ENCODE measurements at regions not wholly inside any gene's neighbourhood (a gene's known extent, or its start where the extent isn't known, plus 50 kb on each side); places are given as distances from the start of the nearest gene placed in this dataset.
"Not testable (repeated sequence)": the region's sequence is repeated elsewhere in the genome, so short reads cannot be mapped to it uniquely, and the experiment has no call there.

DNA sequence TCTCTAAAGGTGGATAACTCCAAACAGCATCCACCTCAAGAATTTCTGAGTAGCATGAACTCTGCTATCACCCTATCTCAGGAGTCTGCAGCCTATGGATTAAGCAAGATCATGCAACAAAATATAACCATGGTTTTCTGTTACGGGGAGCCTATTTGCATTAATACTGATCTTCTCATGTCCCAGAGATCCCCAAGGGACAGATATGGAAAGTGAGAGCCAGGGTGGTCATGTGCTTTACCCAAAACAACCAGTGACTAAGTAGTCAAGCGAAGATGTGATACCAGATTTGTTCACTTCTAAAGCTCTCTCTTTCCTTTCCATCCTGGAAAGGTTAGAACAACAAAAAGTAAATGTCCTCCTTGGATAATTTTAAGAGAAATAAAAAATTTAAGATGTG is 125.1 kb downstream of the PRRX1 start:
- in situ Hi-C loops (cut with HindIII; ENCODE audit: low pct_unique_long_range_greater_than_20kb, low sequenced_read_pairs), result no loop called here
- DNase-seq (ENCODE audit: low read depth, low spot score), result no peak

- peak; percentile 8 for DNase-seq (ENCODE audit: low read depth, low spot score)
- in situ Hi-C loops (cut with HindIII; ENCODE audit: low pct_unique_long_range_greater_than_20kb, low sequenced_read_pairs), result no loop called here
These were observed 126.2 kb downstream of the PRRX1 start for GRCh38 chr1:170790175-170790574.

DNA sequence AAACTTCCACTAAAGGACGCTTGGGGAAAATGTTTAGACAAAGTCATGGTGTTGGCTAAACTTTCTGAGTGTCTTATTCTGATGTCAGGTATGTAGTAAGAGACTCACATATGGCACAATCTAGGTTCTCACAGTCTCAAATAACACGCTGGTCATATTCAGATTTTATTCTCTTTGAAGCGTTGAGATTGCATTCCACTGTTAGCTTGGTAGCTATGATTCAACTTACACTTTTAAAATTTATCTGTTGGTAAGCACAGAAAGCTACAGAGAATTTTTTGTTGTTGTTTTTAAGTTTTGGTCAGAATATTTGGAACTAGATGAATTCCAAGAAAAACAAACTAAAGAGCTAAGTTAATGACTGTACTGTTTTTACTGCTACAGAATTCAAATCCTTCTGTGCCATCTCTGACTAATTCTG is 126.7 kb downstream of the PRRX1 start:
- DNase-seq (ENCODE audit: low read depth, low spot score), result no peak
- in situ Hi-C loops (cut with HindIII; ENCODE audit: low pct_unique_long_range_greater_than_20kb, low sequenced_read_pairs), result no loop called here

DNA sequence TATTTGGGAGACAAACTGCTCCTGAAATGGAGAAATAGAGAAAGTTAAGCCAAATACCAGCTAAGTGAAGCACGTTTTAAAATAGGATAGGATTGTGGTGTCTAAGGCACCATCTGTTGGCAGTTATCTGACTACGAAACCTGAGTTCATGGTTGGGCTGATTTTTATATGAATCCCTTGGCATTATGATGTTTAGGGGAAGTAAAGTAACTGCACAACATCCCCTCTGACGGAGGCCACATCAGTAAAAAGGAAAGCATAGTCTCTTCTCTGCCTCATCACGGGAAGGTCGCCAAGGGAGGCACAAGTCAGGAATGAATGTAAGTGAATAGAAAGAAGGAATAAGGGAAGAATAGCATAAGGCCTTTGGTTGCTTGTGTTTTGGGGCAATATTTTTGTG is 128.0 kb downstream of the PRRX1 start:
- DNase-seq (ENCODE audit: low read depth, low spot score), result no peak
- in situ Hi-C loops (cut with HindIII; ENCODE audit: low pct_unique_long_range_greater_than_20kb, low sequenced_read_pairs), result no loop called here

GRCh38 chr1:170800265-170800664 is 135.1 kb upstream of the MROH9 start:
- no peak for DNase-seq (ENCODE audit: low read depth, low spot score)
- in situ Hi-C loops (cut with HindIII; ENCODE audit: low pct_unique_long_range_greater_than_20kb, low sequenced_read_pairs), result no loop called here

- DNase-seq (ENCODE audit: low read depth, low spot score), result no peak
- in situ Hi-C loops (cut with HindIII; ENCODE audit: low pct_unique_long_range_greater_than_20kb, low sequenced_read_pairs), result no loop called here
These were observed 134.5 kb upstream of the MROH9 start for GRCh38 chr1:170800812-170801211.

- in situ Hi-C loops (cut with HindIII; ENCODE audit: low pct_unique_long_range_greater_than_20kb, low sequenced_read_pairs), result no loop called here
- no peak for DNase-seq (ENCODE audit: low read depth, low spot score)
These were observed 131.6 kb upstream of the MROH9 start for GRCh38 chr1:170803711-170804110.

DNA sequence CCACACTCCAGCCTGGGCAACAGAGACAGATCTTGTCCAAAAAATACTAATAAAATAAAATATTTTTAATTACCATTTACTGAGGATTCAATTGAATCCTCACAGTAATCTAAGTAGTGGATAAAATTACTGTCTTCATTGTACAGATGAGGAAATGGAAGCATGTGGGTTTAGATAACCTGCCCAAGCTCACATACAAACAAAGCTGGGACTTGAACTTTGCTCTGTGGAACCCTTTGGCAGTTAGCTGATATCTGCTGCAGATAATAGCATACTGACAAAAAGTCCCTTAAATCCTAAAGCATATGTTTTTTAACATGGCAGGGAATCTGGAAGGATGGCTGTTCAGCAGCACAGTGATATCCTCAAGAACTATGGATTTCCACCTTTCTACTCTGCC is 130.9 kb upstream of the MROH9 start:
- in situ Hi-C loops (cut with HindIII; ENCODE audit: low pct_unique_long_range_greater_than_20kb, low sequenced_read_pairs), result no loop called here
- no peak for DNase-seq (ENCODE audit: low read depth, low spot score)

DNA sequence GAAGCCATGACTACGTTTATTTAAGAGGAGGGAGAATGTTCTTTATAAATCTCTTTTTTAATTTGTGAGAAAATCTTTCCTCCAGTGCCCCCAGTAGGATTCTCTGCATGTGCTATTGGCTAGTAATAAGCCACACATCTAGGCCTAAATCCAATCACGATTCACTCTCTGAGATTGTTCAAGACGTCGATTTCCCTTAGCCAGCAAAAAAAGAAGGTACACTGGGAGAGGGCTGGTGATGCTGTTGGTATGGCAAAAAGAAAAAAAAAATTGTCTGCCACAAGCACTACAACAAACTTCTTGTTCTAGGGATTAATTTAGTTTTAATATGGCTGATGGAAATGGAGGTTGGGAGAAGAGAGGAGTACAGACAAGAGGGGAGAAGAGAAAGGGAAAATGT is 130.5 kb upstream of the MROH9 start:
- in situ Hi-C loops (cut with HindIII; ENCODE audit: low pct_unique_long_range_greater_than_20kb, low sequenced_read_pairs), result no loop called here
- no peak for DNase-seq (ENCODE audit: low read depth, low spot score)

- in situ Hi-C loops (cut with HindIII; ENCODE audit: low pct_unique_long_range_greater_than_20kb, low sequenced_read_pairs), result no loop called here
- no peak for DNase-seq (ENCODE audit: low read depth, low spot score)
These were observed 128.4 kb upstream of the MROH9 start for GRCh38 chr1:170806961-170807360.

- DNase-seq (ENCODE audit: low read depth, low spot score), result peak; percentile 74
- in situ Hi-C loops (cut with HindIII; ENCODE audit: low pct_unique_long_range_greater_than_20kb, low sequenced_read_pairs), result no loop called here
These were observed 127.9 kb upstream of the MROH9 start for GRCh38 chr1:170807432-170807831.

DNA sequence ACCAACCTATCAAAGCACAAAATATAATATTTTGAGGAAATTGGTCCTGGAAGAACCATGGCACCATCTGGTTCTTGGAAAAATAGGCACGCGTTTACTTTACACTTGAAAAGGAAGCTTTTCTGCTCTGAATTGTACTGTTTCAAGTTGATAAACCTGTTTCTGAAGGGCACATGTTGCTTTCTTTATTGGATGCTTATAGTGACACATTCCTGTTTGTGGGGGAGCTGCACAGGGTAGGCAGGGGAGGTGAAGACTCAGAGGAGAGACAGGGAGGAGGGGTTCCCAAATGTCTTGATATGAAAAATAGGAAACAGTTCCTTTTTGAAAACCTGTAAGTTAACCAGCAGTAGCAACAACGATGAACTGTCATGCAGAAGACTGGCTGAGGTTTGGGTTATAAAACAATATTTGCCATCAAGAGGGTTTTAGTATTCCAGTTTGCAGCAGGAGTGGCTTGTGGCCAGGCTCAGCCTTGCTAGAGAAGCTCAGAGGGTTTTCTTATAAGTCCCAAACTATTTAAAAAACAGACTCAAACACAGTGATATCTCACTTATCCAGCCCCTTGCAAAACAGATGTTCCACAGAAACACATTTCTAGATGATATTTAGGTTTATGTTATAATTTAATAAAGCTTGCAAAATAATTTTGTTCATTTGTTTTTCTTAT is 127.0 kb upstream of the MROH9 start:
- no peak for DNase-seq (ENCODE audit: low read depth, low spot score)
- in situ Hi-C loops (cut with HindIII; ENCODE audit: low pct_unique_long_range_greater_than_20kb, low sequenced_read_pairs), result no loop called here

- in situ Hi-C loops (cut with HindIII; ENCODE audit: low pct_unique_long_range_greater_than_20kb, low sequenced_read_pairs); DNase-seq (ENCODE audit: low read depth, low spot score): not testable (repeated sequence)
These were observed 124.3 kb upstream of the MROH9 start for GRCh38 chr1:170811013-170811412.

DNA sequence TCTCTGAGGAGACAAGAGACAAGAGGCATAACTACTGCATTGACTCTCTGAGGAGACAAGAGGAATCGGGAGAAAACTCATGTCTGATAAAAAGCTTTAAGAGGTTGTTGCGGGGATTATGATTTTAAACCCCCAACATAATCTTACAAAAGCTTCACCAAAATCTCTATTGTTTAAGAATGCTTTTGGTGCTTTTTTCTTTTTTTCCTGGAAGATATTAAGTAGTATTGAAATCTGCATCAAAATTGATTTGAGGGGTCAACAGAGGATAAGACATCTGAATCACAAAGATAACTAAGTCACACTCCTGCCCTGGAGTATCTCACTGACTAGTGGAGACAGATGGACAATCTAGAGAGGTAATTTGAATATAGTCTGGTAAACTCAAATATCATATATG is 115.6 kb upstream of the MROH9 start:
- in situ Hi-C loops (cut with HindIII; ENCODE audit: low pct_unique_long_range_greater_than_20kb, low sequenced_read_pairs), result no loop called here

DNA sequence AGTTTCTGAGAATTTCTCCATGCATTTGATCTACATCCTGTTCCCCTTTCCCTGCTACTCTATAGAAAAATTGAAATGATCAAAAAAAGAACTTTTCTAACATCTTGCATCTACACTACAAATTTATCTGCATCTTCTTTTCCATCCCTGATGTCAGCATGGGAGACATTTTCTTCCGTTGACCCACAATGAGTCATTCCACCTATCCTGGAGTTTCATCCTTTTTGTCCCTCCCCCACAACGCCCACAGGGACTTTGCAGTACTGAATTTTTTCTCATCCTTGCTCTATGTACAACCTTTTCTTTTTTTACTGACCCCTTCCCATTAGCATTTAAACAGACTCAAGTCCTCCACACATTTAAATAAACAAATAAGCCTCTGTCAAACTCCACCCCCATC is 112.2 kb upstream of the MROH9 start:
- in situ Hi-C loops (cut with HindIII; ENCODE audit: low pct_unique_long_range_greater_than_20kb, low sequenced_read_pairs), result no loop called here
- no peak for DNase-seq (ENCODE audit: low read depth, low spot score)

More for the DNA sequence above, 115.6 kb upstream of the MROH9 start:
- DNase-seq (ENCODE audit: low read depth, low spot score), result no peak

DNA sequence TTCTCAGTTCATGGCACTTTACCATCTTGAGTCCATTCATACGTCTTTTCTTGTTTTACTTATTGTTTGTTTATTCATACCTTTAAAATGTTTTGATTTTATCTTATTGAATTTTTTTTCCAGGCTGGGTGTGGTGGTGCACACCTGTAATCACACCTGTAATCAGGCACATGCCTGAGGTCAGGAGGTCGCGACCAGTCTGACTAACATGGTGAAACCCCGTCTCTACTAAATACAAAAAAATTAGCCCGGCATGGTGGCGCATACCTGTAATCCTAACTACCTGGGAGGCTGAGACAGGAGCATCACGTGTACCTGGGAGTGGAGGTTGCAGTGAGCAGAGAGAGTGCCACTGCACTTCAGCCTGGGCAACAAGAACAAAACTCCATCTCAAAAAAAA is 104.1 kb upstream of the MROH9 start:
- DNase-seq (ENCODE audit: low read depth, low spot score), result no peak
- in situ Hi-C loops (cut with HindIII; ENCODE audit: low pct_unique_long_range_greater_than_20kb, low sequenced_read_pairs), result no loop called here

DNA sequence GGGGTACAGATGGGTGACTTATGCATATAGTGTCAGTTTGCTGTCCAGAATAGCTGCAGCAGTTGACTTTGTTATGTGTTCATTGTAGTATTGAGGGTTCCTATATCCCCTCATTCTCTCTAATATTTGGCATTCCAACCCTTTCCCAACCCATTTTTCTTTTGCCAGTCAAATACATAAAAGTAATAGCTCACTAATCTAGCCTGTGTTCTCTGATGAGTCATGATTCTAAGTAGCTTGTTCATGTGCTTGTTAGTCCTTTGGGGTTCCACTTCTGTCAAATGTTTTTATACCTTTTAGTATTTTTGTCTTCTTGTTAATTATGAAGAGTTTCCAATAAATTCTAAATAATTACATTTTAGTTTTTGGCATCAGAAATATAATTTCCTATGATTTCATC is 99.2 kb upstream of the MROH9 start:
- no peak for DNase-seq (ENCODE audit: low read depth, low spot score)
- in situ Hi-C loops (cut with HindIII; ENCODE audit: low pct_unique_long_range_greater_than_20kb, low sequenced_read_pairs), result no loop called here

DNA sequence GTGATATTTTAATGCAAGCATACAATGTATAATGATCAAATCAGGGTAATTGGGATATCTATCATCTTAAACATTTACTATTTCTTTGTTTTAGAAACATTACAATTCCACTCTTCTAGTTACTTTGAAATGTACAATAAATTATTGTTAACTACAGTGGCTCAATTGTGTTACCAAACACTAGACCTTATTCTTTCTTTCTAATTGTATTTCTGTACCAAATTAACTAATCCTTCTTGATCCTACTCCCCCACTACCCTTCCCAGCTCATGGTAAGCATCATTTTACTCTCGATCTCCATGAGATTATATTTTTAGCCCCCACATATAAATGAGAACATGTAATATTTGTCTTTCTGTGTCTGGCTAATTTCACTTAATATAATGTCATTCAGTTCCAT is 95.0 kb upstream of the MROH9 start:
- in situ Hi-C loops (cut with HindIII; ENCODE audit: low pct_unique_long_range_greater_than_20kb, low sequenced_read_pairs), result no loop called here
- DNase-seq (ENCODE audit: low read depth, low spot score), result no peak

GRCh38 chr1:170853302-170853701 is 82.0 kb upstream of the MROH9 start:
- DNase-seq (ENCODE audit: low read depth, low spot score), result no peak

GRCh38 chr1:170853867-170854266 is 81.5 kb upstream of the MROH9 start:
- no peak for DNase-seq (ENCODE audit: low read depth, low spot score)
- in situ Hi-C loops (cut with HindIII; ENCODE audit: low pct_unique_long_range_greater_than_20kb, low sequenced_read_pairs), result no loop called here

More at GRCh38 chr1:170853302-170853701, 82.0 kb upstream of the MROH9 start:
- in situ Hi-C loops (cut with HindIII; ENCODE audit: low pct_unique_long_range_greater_than_20kb, low sequenced_read_pairs), result no loop called here
